C4-2B (cell line): ENCODE measurements at regions not wholly inside any gene's neighbourhood (a gene's known extent, or its start where the extent isn't known, plus 50 kb on each side); places are given as distances from the start of the nearest gene placed in this dataset.

ENCODE experiments used
- CTCF ChIP-seq: fragments of 450-650 bp; conservative IDR thresholded peaks from 2 replicates; pipeline ENCODE4 v1.5.1; 2017; ENCODE audit warnings: mild to moderate bottlenecking
- ZFX ChIP-seq: fragments of 450-650 bp; IDR thresholded peaks from 2 replicates; pipeline ENCODE4 v1.6.1; 2017

GRCh38 chr11:111153194-111153593 lies 92.3 kb upstream of the POU2AF2 start:
- TF ChIP-seq CTCF = no peak
- TF ChIP-seq ZFX = no peak
